HEK293T (cell line): ENCODE measurements at regions not wholly inside any gene's neighbourhood (a gene's known extent, or its start where the extent isn't known, plus 50 kb on each side); places are given as distances from the start of the nearest gene placed in this dataset.

Source experiments
- CTCF ChIA-PET: fragments of 350-600 bp; formaldehyde crosslinking; extraction: SDS; loops from one replicate; lab custom pipeline; 2021; ENCODE audit warnings: antibody characterized with exemption, inconsistent platforms; lab: Yijun Ruan, JAX
- POLR2A ChIA-PET: fragments of 350-600 bp; formaldehyde crosslinking; extraction: SDS; loops from one replicate; lab custom pipeline; 2020; ENCODE audit warnings: antibody characterized with exemption, inconsistent platforms; lab: Yijun Ruan, JAX
- DNase-seq: peaks from one replicate; pipeline ENCODE4 v3.0.0; 2012; ENCODE audit warnings: mixed read lengths; ENCODE audit errors: extremely low spot score
- ARNT ChIP-seq: fragments of 450-650 bp; IDR thresholded peaks from 2 replicates; pipeline ENCODE4 v1.6.1; 2017; ENCODE audit warnings: mild to moderate bottlenecking
- BHLHE40 ChIP-seq: fragments of 450-650 bp; IDR thresholded peaks from 2 replicates; pipeline ENCODE4 v1.6.1; 2016; ENCODE audit warnings: mild to moderate bottlenecking, moderate library complexity, borderline replicate concordance
- CTBP1 ChIP-seq: fragments of 450-650 bp; IDR thresholded peaks from 2 replicates; pipeline ENCODE4 v1.6.1; 2016; ENCODE audit warnings: borderline replicate concordance
- ELF4 ChIP-seq: fragments of 450-650 bp; IDR thresholded peaks from 2 replicates; pipeline ENCODE4 v1.6.1; 2017; ENCODE audit warnings: antibody characterized with exemption
- FOXA1 ChIP-seq: fragments of 450-650 bp; IDR thresholded peaks from 2 replicates; pipeline ENCODE4 v1.6.1; 2016; ENCODE audit warnings: mild to moderate bottlenecking
- FOXK2 ChIP-seq: fragments of 450-650 bp; IDR thresholded peaks from 2 replicates; pipeline ENCODE4 v1.6.1; 2016; ENCODE audit warnings: mild to moderate bottlenecking
- FOXM1 ChIP-seq: fragments of 450-650 bp; IDR thresholded peaks from 2 replicates; pipeline ENCODE4 v1.6.1; 2017; ENCODE audit warnings: mild to moderate bottlenecking, borderline replicate concordance
- HDGF ChIP-seq: fragments of 450-650 bp; IDR thresholded peaks from 2 replicates; pipeline ENCODE4 v1.6.1; 2017; ENCODE audit warnings: antibody characterized with exemption, borderline replicate concordance
- L3MBTL2 ChIP-seq: fragments of 450-650 bp; conservative IDR thresholded peaks from 2 replicates; pipeline ENCODE4 v1.6.1; 2016; ENCODE audit warnings: mild to moderate bottlenecking
- LEF1 ChIP-seq: fragments of 450-650 bp; IDR thresholded peaks from 2 replicates; pipeline ENCODE4 v1.6.1; 2017; ENCODE audit warnings: mild to moderate bottlenecking, borderline replicate concordance
- NFRKB ChIP-seq: fragments of 450-650 bp; IDR thresholded peaks from 2 replicates; pipeline ENCODE4 v1.6.1; 2016; ENCODE audit warnings: mild to moderate bottlenecking, moderate library complexity
- SP1 ChIP-seq: fragments of 450-650 bp; IDR thresholded peaks from 2 replicates; pipeline ENCODE4 v1.6.1; 2017
- SUZ12 ChIP-seq: fragments of 450-650 bp; IDR thresholded peaks from 2 replicates; pipeline ENCODE4 v1.6.1; 2016; ENCODE audit warnings: mild to moderate bottlenecking
- TARDBP ChIP-seq: fragments of 450-650 bp; IDR thresholded peaks from 2 replicates; pipeline ENCODE4 v1.6.1; 2016
- ZNF384 ChIP-seq: fragments of 450-650 bp; IDR thresholded peaks from 2 replicates; pipeline ENCODE4 v1.6.1; 2016
- TF ChIP-seq, protein P1 (sequence below): fragments of 450-650 bp; IDR thresholded peaks from 2 replicates; pipeline ENCODE4 v1.6.1; 2016

DNA sequence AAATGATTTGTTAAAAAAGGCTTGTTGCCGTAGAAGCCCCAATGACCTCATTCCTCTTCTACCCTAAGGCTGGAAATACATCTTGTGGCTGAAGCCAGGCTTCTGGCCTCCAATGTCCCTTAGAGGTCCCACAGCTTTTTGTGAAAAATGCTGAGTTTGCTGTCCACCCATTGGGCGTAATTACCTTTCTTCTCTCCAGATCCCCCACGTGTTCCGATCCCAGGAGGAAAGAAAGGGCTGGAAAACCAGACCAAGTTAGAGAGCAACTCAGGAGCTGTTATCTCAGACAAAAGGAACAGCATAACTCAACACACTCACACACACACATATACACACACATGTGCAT, 154.2 kb downstream of the MIAT start:
- POLR2A ChIA-PET: no interaction called here
- CTCF ChIA-PET: no interaction called here
- no peak for DNase-seq
- TF ChIP-seq FOXM1 (no peak), LEF1 (no peak), L3MBTL2 (no peak), TARDBP (no peak), BHLHE40 (no peak), FOXK2 (no peak), NFRKB (no peak), CTBP1 (no peak), SP1 (no peak), ZNF384 (no peak), ELF4 (no peak), FOXA1 (no peak), ARNT (no peak)
- TF ChIP-seq, protein P1, sequence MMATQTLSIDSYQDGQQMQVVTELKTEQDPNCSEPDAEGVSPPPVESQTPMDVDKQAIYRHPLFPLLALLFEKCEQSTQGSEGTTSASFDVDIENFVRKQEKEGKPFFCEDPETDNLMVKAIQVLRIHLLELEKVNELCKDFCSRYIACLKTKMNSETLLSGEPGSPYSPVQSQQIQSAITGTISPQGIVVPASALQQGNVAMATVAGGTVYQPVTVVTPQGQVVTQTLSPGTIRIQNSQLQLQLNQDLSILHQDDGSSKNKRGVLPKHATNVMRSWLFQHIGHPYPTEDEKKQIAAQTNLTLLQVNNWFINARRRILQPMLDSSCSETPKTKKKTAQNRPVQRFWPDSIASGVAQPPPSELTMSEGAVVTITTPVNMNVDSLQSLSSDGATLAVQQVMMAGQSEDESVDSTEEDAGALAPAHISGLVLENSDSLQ: no peak

DNA sequence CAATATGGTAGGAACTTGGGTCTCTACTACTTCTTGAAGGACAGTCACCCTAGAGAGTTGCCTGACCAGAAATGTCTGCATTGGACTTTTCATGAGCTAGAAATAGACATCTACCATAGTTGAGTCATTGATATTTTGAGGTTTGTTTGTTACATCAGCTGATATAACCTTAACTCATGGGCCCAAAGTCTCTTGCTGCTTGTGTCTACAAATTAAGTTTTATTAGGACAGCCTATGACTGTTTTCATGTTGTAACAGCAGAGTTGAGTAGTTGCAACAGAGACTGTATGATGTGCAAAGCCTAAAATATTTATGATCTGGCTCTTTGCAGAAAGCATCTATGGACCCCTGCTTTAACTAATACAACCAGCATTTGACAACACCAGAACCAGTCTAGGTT, 155.3 kb downstream of the MIAT start:
- ChIA-PET CTCF (no interaction called here), POLR2A (no interaction called here)
- no peak for TF ChIP-seq ELF4
- no peak for TF ChIP-seq L3MBTL2
- no peak for TF ChIP-seq TARDBP
- TF ChIP-seq LEF1: no peak
- TF ChIP-seq SUZ12: no peak
- TF ChIP-seq ARNT: no peak
- TF ChIP-seq BHLHE40: no peak
- no peak for TF ChIP-seq FOXA1
- no peak for TF ChIP-seq HDGF
- TF ChIP-seq, protein P1: no peak
- no peak for TF ChIP-seq CTBP1
- no peak for DNase-seq

DNA sequence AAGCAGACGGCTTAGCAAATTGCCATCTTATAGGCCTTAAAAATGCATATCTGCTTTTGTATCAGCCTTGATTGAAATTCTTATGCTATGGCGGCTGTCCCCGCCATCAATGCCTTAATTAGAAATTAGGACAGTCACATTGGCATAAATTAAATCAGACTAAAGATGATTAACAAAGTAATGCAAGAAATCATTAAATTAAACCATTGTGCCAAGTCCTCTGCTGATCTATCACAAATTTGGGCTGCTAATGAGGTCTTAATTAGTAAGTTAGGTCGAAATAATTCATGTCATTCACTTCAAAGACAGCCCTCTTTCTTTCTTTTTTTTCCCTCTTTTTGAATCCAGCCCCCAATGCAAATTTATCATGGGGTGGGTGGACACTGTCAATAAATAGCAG, 159.3 kb downstream of the MIAT start:
- ChIA-PET POLR2A (no interaction called here), CTCF (no interaction called here)
- DNase-seq: no peak
- TF ChIP-seq LEF1 (no peak), FOXK2 (no peak), BHLHE40 (no peak), TARDBP (no peak), ARNT (no peak), CTBP1 (no peak), ELF4 (no peak), HDGF (no peak), SP1 (no peak), ZNF384 (no peak), FOXM1 (no peak), NFRKB (no peak), L3MBTL2 (no peak), SUZ12 (no peak), FOXA1 (no peak)
- TF ChIP-seq, protein P1: no peak

DNA sequence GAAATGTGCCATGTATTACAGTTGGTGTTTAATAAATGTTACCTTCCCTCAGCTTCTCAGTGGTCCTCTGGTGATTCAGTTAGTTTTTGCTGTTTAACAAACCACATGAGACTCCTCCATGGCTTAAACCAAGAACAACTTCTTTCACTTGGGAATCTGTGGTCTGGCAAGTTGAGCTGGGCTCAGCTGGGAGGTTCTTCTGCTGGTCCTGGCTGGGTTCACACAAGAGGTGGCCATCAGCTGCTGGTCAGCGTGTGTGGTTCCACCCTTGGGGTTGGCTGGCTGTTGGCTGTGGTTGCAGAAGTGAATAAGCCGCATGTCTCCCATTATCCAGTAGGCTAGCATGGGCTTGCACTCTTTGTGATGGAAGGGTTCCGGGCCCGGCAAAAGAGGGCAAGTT, 160.5 kb downstream of the MIAT start:
- no peak for DNase-seq
- POLR2A ChIA-PET: no interaction called here
- TF ChIP-seq BHLHE40 (no peak), L3MBTL2 (no peak), HDGF (no peak), ELF4 (no peak)
- CTCF ChIA-PET: no interaction called here

DNA sequence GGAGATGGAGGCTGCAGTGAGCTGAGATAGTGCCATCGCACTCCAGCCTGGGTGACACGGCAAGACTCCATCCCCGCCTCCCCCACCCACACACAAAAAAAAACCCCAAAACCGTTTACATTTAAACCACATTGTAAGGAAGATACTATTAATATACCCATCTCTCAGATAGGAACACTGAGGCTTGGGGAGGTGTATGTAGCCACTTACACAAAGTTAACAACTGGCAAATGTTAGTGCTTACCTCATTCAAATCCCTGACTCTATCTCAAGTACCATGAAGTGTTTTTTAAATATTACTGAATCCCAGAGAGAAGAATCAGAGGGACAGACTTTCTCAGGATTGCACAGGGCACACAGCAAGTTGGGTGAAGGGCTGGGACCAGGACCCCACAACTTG, 164.5 kb downstream of the MIAT start:
- CTCF ChIA-PET: no interaction called here
- no peak for DNase-seq
- POLR2A ChIA-PET: no interaction called here
- TF ChIP-seq FOXA1 (no peak), FOXK2 (no peak), ARNT (no peak), ELF4 (no peak), SUZ12 (no peak), LEF1 (no peak), BHLHE40 (no peak), SP1 (no peak), TARDBP (no peak), FOXM1 (no peak), ZNF384 (no peak), HDGF (no peak)

DNA sequence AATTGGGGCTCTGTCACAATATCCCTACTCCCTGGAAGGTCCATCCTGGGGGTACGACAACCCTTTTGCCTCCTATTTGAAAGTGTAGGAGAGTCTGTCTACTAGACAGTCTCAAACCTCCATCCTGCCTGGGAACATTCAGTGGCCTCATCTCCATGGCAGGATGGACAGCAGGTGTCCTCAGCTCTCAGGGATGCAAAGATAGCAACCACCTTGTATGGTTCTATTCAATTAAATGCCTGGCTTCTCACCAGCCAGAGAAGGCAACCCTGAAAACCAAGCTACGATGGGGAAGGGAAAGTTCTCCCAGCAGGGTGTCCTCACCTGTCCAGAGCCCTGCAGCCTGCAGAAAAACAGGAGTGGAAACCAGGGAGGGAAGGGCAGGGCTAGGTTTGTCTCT, 164.9 kb downstream of the MIAT start:
- DNase-seq: no peak
- ChIA-PET CTCF (interaction anchor here (1.7 kb wide), 1 partner anchor 13 kb away, joined by 4 read pairs; no protein-coding TSS in a partner anchor), POLR2A (no interaction called here)
- TF ChIP-seq ARNT (no peak), TARDBP (no peak), SP1 (no peak), LEF1 (no peak), HDGF (no peak), FOXK2 (no peak), BHLHE40 (no peak), SUZ12 (no peak), FOXA1 (no peak), CTBP1 (no peak), L3MBTL2 (no peak), ELF4 (no peak), FOXM1 (no peak), NFRKB (no peak), ZNF384 (no peak)
- TF ChIP-seq, protein P1: no peak
